ENCODE measurements at regions not wholly inside any gene's neighbourhood (a gene's known extent, or its start where the extent isn't known, plus 50 kb on each side); places are given as distances from the start of the nearest gene placed in this dataset.

GRCh38 chr4:111701102-111701501 is 444.2 kb upstream of the FAM241A start:
- no peak for TF ChIP-seq CTCF (IDR thresholded peaks at IDR 0.05; ENCODE audit: low read depth, low read length)
- H3K4me3 ChIP-seq (ENCODE audit: low read depth, low read length): no peak overlapping the region

GRCh38 chr4:111707491-111707890 is 437.8 kb upstream of the FAM241A start:
- no peak for TF ChIP-seq CTCF (IDR thresholded peaks at IDR 0.05; ENCODE audit: low read depth, low read length)

GRCh38 chr4:111712093-111712677 is 433.1 kb upstream of the FAM241A start:
- no peak for TF ChIP-seq CTCF (IDR thresholded peaks at IDR 0.05; ENCODE audit: low read depth, low read length)
- no peak overlapping the region for H3K4me3 ChIP-seq (ENCODE audit: low read depth, low read length)

More at GRCh38 chr4:111707491-111707890, 437.8 kb upstream of the FAM241A start:
- no peak overlapping the region for H3K4me3 ChIP-seq (ENCODE audit: low read depth, low read length)

- no peak for TF ChIP-seq CTCF (IDR thresholded peaks at IDR 0.05; ENCODE audit: low read depth, low read length)
- no peak overlapping the region for H3K4me3 ChIP-seq (ENCODE audit: low read depth, low read length)
Measured at GRCh38 chr4:111713276-111713675, 432.0 kb upstream of the FAM241A start.

- TF ChIP-seq CTCF (IDR thresholded peaks at IDR 0.05; ENCODE audit: low read depth, low read length): no peak
- H3K4me3 ChIP-seq (ENCODE audit: low read depth, low read length): no peak overlapping the region
Measured at GRCh38 chr4:111717921-111718320, 427.3 kb upstream of the FAM241A start.

GRCh38 chr4:111718763-111719559 is 426.3 kb upstream of the FAM241A start:
- no peak for TF ChIP-seq CTCF (IDR thresholded peaks at IDR 0.05; ENCODE audit: low read depth, low read length)

GRCh38 chr4:111720866-111721265 is 424.4 kb upstream of the FAM241A start:
- TF ChIP-seq CTCF (IDR thresholded peaks at IDR 0.05; ENCODE audit: low read depth, low read length): no peak
- no peak overlapping the region for H3K4me3 ChIP-seq (ENCODE audit: low read depth, low read length)

More at GRCh38 chr4:111718763-111719559, 426.3 kb upstream of the FAM241A start:
- H3K4me3 ChIP-seq (ENCODE audit: low read depth, low read length): no peak overlapping the region
